ENCODE measurements at regions not wholly inside any gene's neighbourhood (a gene's known extent, or its start where the extent isn't known, plus 50 kb on each side); places are given as distances from the start of the nearest gene placed in this dataset.

DNA sequence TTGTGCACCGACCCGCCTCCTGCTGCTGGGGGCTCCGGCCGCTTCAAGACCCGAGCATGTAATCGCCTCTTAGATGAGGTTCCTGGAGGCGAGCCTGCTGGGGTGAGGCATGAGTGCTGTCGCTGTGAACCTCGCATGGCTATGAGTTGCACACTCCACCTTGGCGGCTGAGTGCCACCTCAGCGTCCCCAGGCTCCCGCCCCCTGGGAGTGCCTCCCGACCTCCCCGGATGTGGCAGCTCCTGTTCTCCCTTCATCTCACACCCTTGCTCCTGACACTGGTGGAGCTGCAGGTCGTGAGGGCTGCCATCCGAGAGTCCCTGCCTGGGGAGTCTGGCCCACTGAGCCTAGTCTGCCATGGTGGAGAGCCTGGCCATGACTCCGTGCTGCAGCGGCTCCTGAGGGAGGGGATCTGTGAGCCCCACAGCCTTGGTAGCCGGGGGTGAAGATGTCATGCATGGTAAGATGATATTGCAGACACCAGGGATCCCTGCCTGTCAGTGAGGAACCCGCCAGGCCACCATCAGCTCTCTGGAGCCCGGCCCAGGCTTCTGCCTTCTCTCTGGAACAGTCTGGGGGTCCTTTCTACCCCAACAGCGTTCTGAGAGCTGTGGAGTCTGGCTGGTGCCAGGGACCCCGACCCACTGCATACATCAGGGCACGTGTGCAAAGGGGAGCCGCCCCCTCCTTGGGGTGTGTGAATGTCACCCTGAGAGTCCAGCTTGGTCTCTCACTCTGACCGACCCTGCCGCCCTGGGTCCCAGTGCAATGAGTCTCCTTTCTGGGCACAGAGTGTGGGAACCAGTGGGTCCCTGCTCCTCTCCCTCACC lies 61.6 kb upstream of the HS6ST1 start:
- DNase-seq (ENCODE audit: low read depth in 2 of 2), result no peak

GRCh38 chr2:128380961-128381938 lies 62.6 kb upstream of the HS6ST1 start:
- DNase-seq (ENCODE audit: low read depth in 2 of 2), result no peak

DNA sequence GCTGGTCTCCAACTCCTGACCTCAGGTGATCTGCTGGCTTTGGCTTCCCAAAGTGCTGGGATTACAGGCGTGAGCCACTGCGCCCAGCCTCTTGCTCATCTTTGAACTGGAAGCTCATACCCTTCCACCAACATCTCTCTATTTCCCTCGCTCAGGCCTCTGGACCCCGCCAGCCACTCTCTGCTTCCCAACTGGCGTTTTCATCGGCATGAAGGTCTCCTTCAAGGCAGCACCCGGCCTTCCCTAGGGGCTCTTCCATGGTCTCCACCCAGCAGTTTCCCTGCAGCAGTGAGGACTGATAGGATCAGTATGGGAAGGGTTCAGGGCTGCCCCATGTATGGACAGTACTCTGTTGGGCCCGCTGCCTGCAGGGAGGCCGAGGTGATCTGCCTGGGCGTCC lies 65.8 kb upstream of the HS6ST1 start:
- DNase-seq (ENCODE audit: low read depth in 2 of 2), result no peak

DNA sequence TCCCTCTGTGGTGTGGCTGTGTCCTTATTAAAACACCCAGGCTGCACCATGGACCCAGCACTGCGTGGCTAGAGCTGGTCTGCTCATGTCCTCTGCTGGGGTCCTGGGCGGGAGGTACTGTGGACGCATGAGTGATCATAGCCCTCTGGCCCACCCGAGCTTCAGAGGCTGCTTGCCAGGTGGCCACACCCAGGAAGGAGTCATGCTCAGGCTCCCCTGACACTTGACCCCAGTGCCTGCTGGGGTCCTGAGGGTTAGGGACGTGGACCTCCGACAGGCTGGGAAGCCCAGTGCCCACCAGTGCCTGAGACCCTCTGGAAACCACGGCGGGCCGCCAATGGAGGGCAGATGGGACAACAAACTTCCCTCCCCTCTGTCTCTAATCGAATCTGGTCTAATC lies 66.3 kb upstream of the HS6ST1 start:
- no peak for DNase-seq (ENCODE audit: low read depth in 2 of 2)

DNA sequence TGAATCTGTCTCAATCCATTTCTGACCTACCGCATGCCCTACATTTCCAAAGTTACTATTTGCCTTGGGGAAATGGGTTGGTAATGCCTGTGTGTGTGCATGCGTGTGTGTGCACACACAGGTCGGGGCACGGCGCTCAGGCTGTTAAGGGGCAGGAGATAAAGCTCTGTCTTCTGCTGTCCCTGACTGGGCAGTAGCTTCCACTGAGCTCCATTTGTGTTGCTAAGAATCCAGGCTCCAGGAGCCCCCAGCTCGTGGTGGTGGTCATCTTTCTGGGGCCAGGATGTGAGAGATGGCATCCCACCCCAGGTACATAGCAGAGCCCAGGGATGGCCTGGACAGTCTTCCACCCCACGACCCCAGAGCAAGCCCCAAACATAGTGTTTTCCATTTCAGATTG lies 66.7 kb upstream of the HS6ST1 start:
- DNase-seq (ENCODE audit: low read depth in 2 of 2), result no peak

- no peak for DNase-seq (ENCODE audit: low read depth in 2 of 2)
These were observed 67.4 kb upstream of the HS6ST1 start for GRCh38 chr2:128386066-128386465.

GRCh38 chr2:128388499-128388941 lies 69.9 kb upstream of the HS6ST1 start:
- no peak for DNase-seq (ENCODE audit: low read depth in 2 of 2)

- DNase-seq (ENCODE audit: low read depth in 2 of 2), result peak in 1 of 2 experiments; percentile 37
These were observed 70.9 kb upstream of the HS6ST1 start for GRCh38 chr2:128389388-128390086.

DNA sequence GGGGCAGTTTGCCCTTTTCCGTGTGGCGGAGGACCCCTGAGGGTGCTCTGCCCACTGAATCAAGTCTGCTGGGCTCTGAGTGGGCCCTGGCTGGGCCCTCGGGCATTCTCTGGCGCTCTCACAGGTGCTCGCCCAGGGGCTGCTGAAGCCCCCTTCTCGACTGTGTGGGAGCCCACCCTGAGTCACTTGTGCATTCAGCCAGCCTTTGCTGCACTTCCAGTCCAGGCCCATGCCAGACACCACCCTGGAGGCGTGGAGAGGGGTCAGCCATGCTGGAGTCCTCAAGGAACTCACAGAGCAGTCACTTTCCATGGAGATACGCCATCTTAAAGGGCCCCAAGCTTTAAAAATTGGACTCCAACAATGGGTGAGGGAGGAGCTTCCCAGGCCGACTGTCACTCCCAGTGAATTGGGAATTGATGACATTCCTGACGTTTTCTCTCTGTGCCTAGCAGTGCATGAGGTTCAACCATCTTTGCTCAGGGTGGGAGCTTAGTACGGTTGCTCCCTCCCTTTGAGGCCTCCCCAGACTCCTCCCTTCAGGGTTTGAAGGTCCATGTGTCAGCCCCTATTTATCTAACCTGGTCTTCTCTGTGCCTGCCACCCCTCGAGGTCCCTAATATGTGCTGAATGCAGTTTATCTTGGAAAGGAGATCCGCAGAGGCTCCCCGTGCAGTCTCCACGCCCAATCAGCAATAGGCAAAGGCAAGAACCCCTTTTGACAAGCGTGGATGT lies 71.8 kb upstream of the HS6ST1 start:
- DNase-seq (ENCODE audit: low read depth in 2 of 2), result no peak

DNA sequence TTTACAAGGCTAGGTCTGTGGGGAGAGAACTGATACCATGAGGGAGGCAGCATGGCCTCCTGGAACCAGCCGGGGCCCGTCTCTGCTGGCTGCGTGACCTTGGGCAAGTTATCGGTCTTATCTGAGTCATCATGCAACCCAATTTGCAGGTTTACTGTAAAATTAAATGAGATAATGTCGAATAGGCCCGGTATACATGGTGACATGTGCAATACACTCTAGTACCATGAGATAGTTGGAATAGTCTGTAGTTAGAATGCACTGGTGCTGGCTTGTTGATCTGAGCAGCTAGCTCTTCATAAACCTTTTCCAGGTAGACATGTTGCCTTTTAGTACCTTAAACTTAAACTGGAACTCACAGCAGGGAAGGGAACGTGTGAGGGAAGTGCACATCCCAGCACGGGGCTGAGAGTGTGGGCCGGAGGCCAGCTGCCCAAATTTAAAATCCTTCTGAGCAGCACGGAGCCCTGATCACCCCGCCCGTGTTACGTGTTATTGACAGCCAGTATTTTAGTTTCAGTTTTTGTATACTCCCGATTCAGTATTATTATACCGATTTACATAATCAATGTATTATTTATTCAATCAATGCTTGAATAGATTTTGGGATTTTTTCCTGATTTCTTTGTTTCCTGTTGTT lies 72.4 kb upstream of the HS6ST1 start:
- DNase-seq (ENCODE audit: low read depth in 2 of 2), result no peak

- no peak for DNase-seq (ENCODE audit: low read depth in 2 of 2)
These were observed 73.0 kb upstream of the HS6ST1 start for GRCh38 chr2:128391679-128392078.

- DNase-seq (ENCODE audit: low read depth in 2 of 2), result no peak
These were observed 73.5 kb upstream of the HS6ST1 start for GRCh38 chr2:128392207-128392606.

DNA sequence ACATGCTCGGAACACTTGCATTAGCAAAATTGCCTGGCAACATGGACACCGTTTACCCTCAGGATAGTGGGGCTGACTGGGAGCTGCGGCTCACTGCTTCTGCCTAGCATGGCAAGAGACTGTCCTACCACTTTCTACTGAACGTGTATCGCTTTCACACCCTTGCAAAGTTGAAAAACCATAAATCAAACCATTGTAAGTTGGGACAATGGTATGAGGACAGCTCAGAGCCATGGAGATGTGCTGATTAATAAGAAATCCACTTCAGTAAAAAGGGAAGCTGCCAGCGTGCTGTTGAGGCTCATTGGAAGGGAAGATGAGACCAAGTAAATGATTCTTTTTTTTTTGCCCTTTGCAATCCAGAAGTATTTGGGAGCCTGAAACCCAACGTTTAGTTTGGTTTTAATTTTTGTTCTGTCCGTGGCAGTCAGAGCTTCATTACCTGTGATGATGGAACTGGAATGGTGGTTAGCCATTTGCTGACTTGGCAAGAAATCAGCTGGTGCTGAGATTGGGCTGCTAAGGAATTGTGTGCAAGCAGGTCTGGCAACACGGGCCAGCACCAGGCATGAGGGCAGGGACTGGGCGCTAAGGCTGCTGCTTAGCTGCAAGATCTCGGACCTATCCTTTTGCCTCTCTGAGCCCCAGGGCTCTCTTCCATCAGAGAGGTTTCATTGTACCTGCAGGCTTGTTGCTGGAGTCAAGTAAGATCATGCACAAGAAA lies 75.5 kb upstream of the HS6ST1 start:
- DNase-seq (ENCODE audit: low read depth in 2 of 2), result no peak

- DNase-seq (ENCODE audit: low read depth in 2 of 2), result no peak
These were observed 76.5 kb upstream of the HS6ST1 start for GRCh38 chr2:128395196-128395595.

GRCh38 chr2:128395640-128396499 lies 77.2 kb upstream of the HS6ST1 start:
- peak in 1 of 2 experiments; percentile 50 for DNase-seq (ENCODE audit: low read depth in 2 of 2)

DNA sequence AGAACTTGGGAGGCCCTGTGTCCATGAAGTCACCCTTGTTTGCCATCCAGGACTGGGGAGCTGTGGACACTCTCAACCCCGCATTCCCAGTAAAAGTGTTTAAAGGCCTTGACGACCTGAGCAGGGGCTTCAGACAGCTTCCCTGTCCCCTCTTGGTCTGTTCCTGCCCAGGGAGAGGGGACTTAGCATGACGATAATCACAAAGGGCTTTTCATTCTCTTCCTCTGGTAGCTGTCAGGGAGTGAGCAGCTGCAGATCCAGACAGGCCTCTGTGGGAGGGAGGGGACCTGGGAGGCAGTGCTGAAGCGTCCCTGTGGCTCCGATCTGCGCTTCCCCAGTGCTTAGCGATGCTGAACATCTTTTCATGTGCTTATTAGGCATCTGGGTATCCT lies 77.8 kb upstream of the HS6ST1 start:
- DNase-seq (ENCODE audit: low read depth in 2 of 2), result peak in 1 of 2 experiments; percentile 42

DNA sequence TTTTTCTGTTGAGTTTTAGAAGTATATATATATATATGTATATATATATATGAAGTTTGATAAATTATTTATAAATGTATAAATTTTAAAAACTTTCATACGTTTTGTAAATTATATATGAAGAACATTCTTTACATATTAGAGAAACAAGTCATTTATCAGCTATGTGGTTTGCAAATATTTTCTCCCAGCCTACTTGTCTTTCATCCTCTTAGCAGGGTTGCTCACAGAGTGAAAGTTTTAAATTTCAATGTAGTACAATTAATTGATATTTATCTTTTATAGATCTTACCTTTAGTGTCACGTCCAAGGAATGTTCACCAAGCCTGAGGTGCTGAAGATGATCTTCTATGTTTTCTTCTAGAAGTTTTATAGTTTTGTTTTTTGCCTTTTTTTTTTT lies 78.3 kb upstream of the HS6ST1 start:
- DNase-seq (ENCODE audit: low read depth in 2 of 2), result peak in 1 of 2 experiments; percentile 28

GRCh38 chr2:128399256-128399655 lies 80.6 kb upstream of the HS6ST1 start:
- DNase-seq (ENCODE audit: low read depth in 2 of 2), result no peak

- DNase-seq (ENCODE audit: low read depth in 2 of 2), result no peak
These were observed 81.1 kb upstream of the HS6ST1 start for GRCh38 chr2:128399690-128400291.

All from fibroblast of skin of left biceps (primary cell).